ENCODE measurements at regions not wholly inside any gene's neighbourhood (a gene's known extent, or its start where the extent isn't known, plus 50 kb on each side); places are given as distances from the start of the nearest gene placed in this dataset.

- no peak for TF ChIP-seq POLR2AphosphoS5 (IDR thresholded peaks at IDR 0.05)
- TF ChIP-seq POLR2A (IDR thresholded peaks at IDR 0.05), result no peak
Observed at GRCh38 chr1:200334661-200335256, 75.1 kb downstream of the ZNF281 start.

Measured in suprapubic skin (tissue), 4 donors.